Activated CD8-positive, alpha-beta memory T cell treated with anti-CD3 and anti-CD28 coated beads, Interleukin-2, amount 50 U/mL, for 1 hour (primary cell): ENCODE measurements at regions not wholly inside any gene's neighbourhood (a gene's known extent, or its start where the extent isn't known, plus 50 kb on each side); places are given as distances from the start of the nearest gene placed in this dataset.
"Not testable (repeated sequence)": the region's sequence is repeated elsewhere in the genome, so short reads cannot be mapped to it uniquely, and the experiment has no call there.

Experiments used
- DNase-seq: peaks from one replicate; pipeline ENCODE4 v3.0.0-alpha.2; 2020; ENCODE audit errors: extremely low read depth

GRCh38 chr6:43936476-43936875 lies 166.5 kb downstream of the VEGFA start:
- DNase-seq, result no peak

- DNase-seq, result no peak
Measured at GRCh38 chr6:43935921-43936439, 166.0 kb downstream of the VEGFA start.

- no peak for DNase-seq
Measured at GRCh38 chr6:43934803-43935602, 165.0 kb downstream of the VEGFA start.

GRCh38 chr6:43934183-43934802 lies 164.3 kb downstream of the VEGFA start:
- DNase-seq, result no peak

- DNase-seq, result no peak
Measured at GRCh38 chr6:43933148-43933885, 163.3 kb downstream of the VEGFA start.

- no peak for DNase-seq
Measured at GRCh38 chr6:43932259-43933147, 162.5 kb downstream of the VEGFA start.

GRCh38 chr6:43931201-43931600 lies 161.2 kb downstream of the VEGFA start:
- no peak for DNase-seq

GRCh38 chr6:43930440-43931154 lies 160.6 kb downstream of the VEGFA start:
- no peak for DNase-seq

- DNase-seq, result no peak
Measured at GRCh38 chr6:43929511-43929910, 159.5 kb downstream of the VEGFA start.

GRCh38 chr6:43927532-43928210 lies 157.7 kb downstream of the VEGFA start:
- no peak for DNase-seq

- no peak for DNase-seq
Measured at GRCh38 chr6:43926634-43927531, 156.9 kb downstream of the VEGFA start.

GRCh38 chr6:43925636-43926139 lies 155.7 kb downstream of the VEGFA start:
- DNase-seq, result not testable (repeated sequence)

GRCh38 chr6:43924222-43924702 lies 154.3 kb downstream of the VEGFA start:
- DNase-seq, result no peak

GRCh38 chr6:43923376-43924221 lies 153.6 kb downstream of the VEGFA start:
- DNase-seq, result no peak

- no peak for DNase-seq
Measured at GRCh38 chr6:43922426-43923375, 152.7 kb downstream of the VEGFA start.

GRCh38 chr6:43921548-43922425 lies 151.8 kb downstream of the VEGFA start:
- DNase-seq, result no peak
